Frontal cortex (tissue), 3 donors: ENCODE measurements at regions not wholly inside any gene's neighbourhood (a gene's known extent, or its start where the extent isn't known, plus 50 kb on each side); places are given as distances from the start of the nearest gene placed in this dataset.
"Not testable (repeated sequence)": the region's sequence is repeated elsewhere in the genome, so short reads cannot be mapped to it uniquely, and the experiment has no call there.

Experiments
- DNase-seq, 2 donors: peaks; one replicate each; pipeline ENCODE4 v3.0.0; 2012; ENCODE audit warnings: low spot score in 2 of 2
- FAIRE-seq: peaks from 2 replicates; lab custom pipeline; 2012; peaks lifted over from hg19 to GRCh38; lab: Jason Lieb, UNC
- donor health status: control.
- donor health status: control.
- donor health status: control.

- FAIRE-seq, result no peak
- no peak for DNase-seq
These were observed 89.2 kb downstream of the GPR88 start for GRCh38 chr1:100627054-100627716.

- FAIRE-seq (no peak), DNase-seq (no peak)
These were observed 90.0 kb downstream of the GPR88 start for GRCh38 chr1:100627936-100628335.

GRCh38 chr1:100628631-100629081 lies 90.7 kb downstream of the GPR88 start:
- FAIRE-seq (no peak), DNase-seq (no peak)

- FAIRE-seq (no peak), DNase-seq (no peak)
These were observed 90.2 kb upstream of the VCAM1 start for GRCh38 chr1:100629391-100629790.

- FAIRE-seq (no peak), DNase-seq (no peak)
These were observed 88.5 kb upstream of the VCAM1 start for GRCh38 chr1:100631015-100631551.

GRCh38 chr1:100642826-100643225 lies 76.7 kb upstream of the VCAM1 start:
- FAIRE-seq, result no peak

GRCh38 chr1:100643471-100644196 lies 75.9 kb upstream of the VCAM1 start:
- DNase-seq, result no peak
- FAIRE-seq, result no peak

More at GRCh38 chr1:100642826-100643225, 76.7 kb upstream of the VCAM1 start:
- DNase-seq, result no peak

GRCh38 chr1:100646001-100646400 lies 73.5 kb upstream of the VCAM1 start:
- FAIRE-seq, result no peak
- no peak for DNase-seq

GRCh38 chr1:100649146-100649545 lies 70.4 kb upstream of the VCAM1 start:
- DNase-seq (no peak), FAIRE-seq (no peak)

GRCh38 chr1:100657876-100658715 lies 61.4 kb upstream of the VCAM1 start:
- no peak for FAIRE-seq

GRCh38 chr1:100658716-100659026 lies 60.9 kb upstream of the VCAM1 start:
- FAIRE-seq (no peak), DNase-seq (no peak)

More at GRCh38 chr1:100657876-100658715, 61.4 kb upstream of the VCAM1 start:
- no peak for DNase-seq

- DNase-seq, result no peak
- no peak for FAIRE-seq
These were observed 58.4 kb upstream of the VCAM1 start for GRCh38 chr1:100661176-100661575.

GRCh38 chr1:100668494-100668893 lies 51.0 kb upstream of the VCAM1 start:
- DNase-seq, FAIRE-seq: not testable (repeated sequence)
